ENCODE measurements at regions not wholly inside any gene's neighbourhood (a gene's known extent, or its start where the extent isn't known, plus 50 kb on each side); places are given as distances from the start of the nearest gene placed in this dataset.

- H3K4me1 ChIP-seq (ENCODE audit: insufficient read depth, low read length) = no peaks in the 10 kb centered on the region
- Mint-ChIP-seq H3K27me3 (peaks cover 6 to 17% of the 10 kb centered on the region in 2 donors), H3K4me1 (no peaks in the 10 kb centered on the region), H3K27ac (no peak overlapping the region), H3K9me3 (peaks cover 0 to 8% (median 6%) of the 10 kb centered on the region in 5 donors), H3K36me3 (peaks cover 0 to 6% (median 0%) of the 10 kb centered on the region in 3 donors), H3K4me3 (no peak overlapping the region)
- ChIA-PET CTCF (no interaction called here), POLR2A (no interaction called here)
- no peaks in the 10 kb centered on the region for H3K9me3 ChIP-seq (ENCODE audit: low read length)
- no peak for DNase-seq
- H3K27ac ChIP-seq (ENCODE audit: low read depth, low read length) = no peak overlapping the region
- no peaks in the 10 kb centered on the region for H3K27me3 ChIP-seq (ENCODE audit: insufficient read depth, low read length, poor library complexity, severe bottlenecking)
- H3K36me3 ChIP-seq (ENCODE audit: insufficient read depth, low read length) = no peaks in the 10 kb centered on the region
- H3K4me3 ChIP-seq (ENCODE audit: low read length) = no peak overlapping the region
Observed at GRCh38 chr20:60378620-60379019, 420.4 kb downstream of the CDH26 start.

- H3K9me3 Mint-ChIP-seq = peaks cover 0 to 8% (median 6%) of the 10 kb centered on the region in 5 donors
- ChIA-PET POLR2A (no interaction called here), CTCF (no interaction called here)
- no peak overlapping the region for H3K27ac Mint-ChIP-seq
- no peak for DNase-seq
- no peak overlapping the region for H3K4me3 Mint-ChIP-seq
- no peaks in the 10 kb centered on the region for H3K9me3 ChIP-seq (ENCODE audit: low read length)
- H3K27me3 Mint-ChIP-seq = peaks cover 4% of the 10 kb centered on the region in 2 donors
- H3K27ac ChIP-seq (ENCODE audit: low read depth, low read length) = no peak overlapping the region
- no peak overlapping the region for H3K4me3 ChIP-seq (ENCODE audit: low read length)
- no peaks in the 10 kb centered on the region for H3K4me1 Mint-ChIP-seq
- peaks cover 0 to 6% (median 0%) of the 10 kb centered on the region in 3 donors for H3K36me3 Mint-ChIP-seq
- no peaks in the 10 kb centered on the region for H3K36me3 ChIP-seq (ENCODE audit: insufficient read depth, low read length)
- H3K4me1 ChIP-seq (ENCODE audit: insufficient read depth, low read length) = no peaks in the 10 kb centered on the region
- H3K27me3 ChIP-seq (ENCODE audit: insufficient read depth, low read length, poor library complexity, severe bottlenecking) = no peaks in the 10 kb centered on the region
Observed at GRCh38 chr20:60381643-60382400, 423.6 kb downstream of the CDH26 start.

- Histone ChIP-seq H3K27me3 (ENCODE audit: insufficient read depth, low read length, poor library complexity, severe bottlenecking) (no peaks in the 10 kb centered on the region), H3K27ac (ENCODE audit: low read depth, low read length) (no peak overlapping the region), H3K9me3 (ENCODE audit: low read length) (no peaks in the 10 kb centered on the region), H3K4me3 (ENCODE audit: low read length) (no peak overlapping the region), H3K4me1 (ENCODE audit: insufficient read depth, low read length) (no peaks in the 10 kb centered on the region), H3K36me3 (ENCODE audit: insufficient read depth, low read length) (no peaks in the 10 kb centered on the region)
- H3K4me1 Mint-ChIP-seq = no peaks in the 10 kb centered on the region
- H3K27me3 Mint-ChIP-seq = peaks cover 5% of the 10 kb centered on the region in 2 donors
- no peak overlapping the region for H3K4me3 Mint-ChIP-seq
- no peaks in the 10 kb centered on the region for H3K36me3 Mint-ChIP-seq
- H3K27ac Mint-ChIP-seq = no peak overlapping the region
- H3K9me3 Mint-ChIP-seq = peaks cover 0 to 4% (median 0%) of the 10 kb centered on the region in 5 donors
- no peak for DNase-seq
- ChIA-PET POLR2A (no interaction called here), CTCF (no interaction called here)
Observed at GRCh38 chr20:60389441-60389840, 431.2 kb downstream of the CDH26 start.

- ChIA-PET CTCF (no interaction called here), POLR2A (no interaction called here)
Observed at GRCh38 chr20:60389882-60390281, 431.7 kb downstream of the CDH26 start.

GRCh38 chr20:60395991-60396390, 437.8 kb downstream of the CDH26 start:
- H3K9me3 ChIP-seq (ENCODE audit: low read length) = no peaks in the 10 kb centered on the region
- peaks cover 2 to 9% of the 10 kb centered on the region in 2 donors for H3K27me3 Mint-ChIP-seq
- peaks cover 3 to 19% (median 7%) of the 10 kb centered on the region in 5 donors for H3K9me3 Mint-ChIP-seq
- ChIA-PET POLR2A (no interaction called here), CTCF (no interaction called here)
- no peaks in the 10 kb centered on the region for H3K36me3 ChIP-seq (ENCODE audit: insufficient read depth, low read length)
- H3K27ac Mint-ChIP-seq = no peak overlapping the region
- H3K4me1 Mint-ChIP-seq = no peaks in the 10 kb centered on the region
- no peaks in the 10 kb centered on the region for H3K36me3 Mint-ChIP-seq
- no peak overlapping the region for H3K4me3 Mint-ChIP-seq
- no peak overlapping the region for H3K4me3 ChIP-seq (ENCODE audit: low read length)
- no peaks in the 10 kb centered on the region for H3K4me1 ChIP-seq (ENCODE audit: insufficient read depth, low read length)
- DNase-seq = no peak
- no peaks in the 10 kb centered on the region for H3K27me3 ChIP-seq (ENCODE audit: insufficient read depth, low read length, poor library complexity, severe bottlenecking)
- H3K27ac ChIP-seq (ENCODE audit: low read depth, low read length) = no peak overlapping the region

More at GRCh38 chr20:60389882-60390281, 431.7 kb downstream of the CDH26 start:
- Histone ChIP-seq H3K36me3 (ENCODE audit: insufficient read depth, low read length) (no peaks in the 10 kb centered on the region), H3K4me3 (ENCODE audit: low read length) (no peak overlapping the region), H3K4me1 (ENCODE audit: insufficient read depth, low read length) (no peaks in the 10 kb centered on the region), H3K9me3 (ENCODE audit: low read length) (no peaks in the 10 kb centered on the region), H3K27ac (ENCODE audit: low read depth, low read length) (no peak overlapping the region), H3K27me3 (ENCODE audit: insufficient read depth, low read length, poor library complexity, severe bottlenecking) (no peaks in the 10 kb centered on the region)
- H3K9me3 Mint-ChIP-seq = peaks cover 0 to 4% (median 0%) of the 10 kb centered on the region in 5 donors
- H3K27me3 Mint-ChIP-seq = peaks cover 5 to 9% of the 10 kb centered on the region in 2 donors
- H3K4me3 Mint-ChIP-seq = no peak overlapping the region
- no peak overlapping the region for H3K27ac Mint-ChIP-seq
- DNase-seq = no peak
- H3K4me1 Mint-ChIP-seq = no peaks in the 10 kb centered on the region
- H3K36me3 Mint-ChIP-seq = no peaks in the 10 kb centered on the region

- Mint-ChIP-seq H3K27me3 (peaks cover 0 to 7% of the 10 kb centered on the region in 2 donors), H3K4me3 (no peak overlapping the region), H3K9me3 (peaks cover 3 to 20% (median 7%) of the 10 kb centered on the region in 5 donors), H3K36me3 (no peaks in the 10 kb centered on the region), H3K27ac (peak overlapping the region in 2 of 8 donors; percentile 37 to 40), H3K4me1 (no peaks in the 10 kb centered on the region)
- Histone ChIP-seq H3K4me3 (ENCODE audit: low read length) (no peak overlapping the region), H3K36me3 (ENCODE audit: insufficient read depth, low read length) (no peaks in the 10 kb centered on the region), H3K4me1 (ENCODE audit: insufficient read depth, low read length) (no peaks in the 10 kb centered on the region), H3K9me3 (ENCODE audit: low read length) (no peaks in the 10 kb centered on the region), H3K27me3 (ENCODE audit: insufficient read depth, low read length, poor library complexity, severe bottlenecking) (no peaks in the 10 kb centered on the region), H3K27ac (ENCODE audit: low read depth, low read length) (no peak overlapping the region)
- POLR2A ChIA-PET = no interaction called here
- DNase-seq = no peak
- CTCF ChIA-PET = no interaction called here
Observed at GRCh38 chr20:60400567-60400966, 442.3 kb downstream of the CDH26 start.

- Histone ChIP-seq H3K27ac (ENCODE audit: low read depth, low read length) (no peak overlapping the region), H3K9me3 (ENCODE audit: low read length) (no peaks in the 10 kb centered on the region), H3K4me1 (ENCODE audit: insufficient read depth, low read length) (no peaks in the 10 kb centered on the region), H3K36me3 (ENCODE audit: insufficient read depth, low read length) (no peaks in the 10 kb centered on the region), H3K27me3 (ENCODE audit: insufficient read depth, low read length, poor library complexity, severe bottlenecking) (no peaks in the 10 kb centered on the region), H3K4me3 (ENCODE audit: low read length) (no peak overlapping the region)
- Mint-ChIP-seq H3K27me3 (peaks cover 3 to 7% of the 10 kb centered on the region in 2 donors), H3K4me1 (no peaks in the 10 kb centered on the region), H3K9me3 (peaks cover 5 to 21% (median 5%) of the 10 kb centered on the region in 5 donors), H3K36me3 (no peaks in the 10 kb centered on the region), H3K4me3 (no peak overlapping the region), H3K27ac (no peak overlapping the region)
- ChIA-PET CTCF (no interaction called here), POLR2A (no interaction called here)
- no peak for DNase-seq
Observed at GRCh38 chr20:60402189-60403058, 444.2 kb downstream of the CDH26 start.

- Histone ChIP-seq H3K4me1 (ENCODE audit: insufficient read depth, low read length) (no peaks in the 10 kb centered on the region), H3K36me3 (ENCODE audit: insufficient read depth, low read length) (no peaks in the 10 kb centered on the region), H3K27ac (ENCODE audit: low read depth, low read length) (no peak overlapping the region), H3K27me3 (ENCODE audit: insufficient read depth, low read length, poor library complexity, severe bottlenecking) (no peaks in the 10 kb centered on the region), H3K9me3 (ENCODE audit: low read length) (no peaks in the 10 kb centered on the region), H3K4me3 (ENCODE audit: low read length) (no peak overlapping the region)
- CTCF ChIA-PET = no interaction called here
- H3K4me3 Mint-ChIP-seq = no peak overlapping the region
- peaks cover 0 to 1% (median 0%) of the 10 kb centered on the region in 3 donors for H3K4me1 Mint-ChIP-seq
- POLR2A ChIA-PET = no interaction called here
- peaks cover 5 to 24% (median 5%) of the 10 kb centered on the region in 5 donors for H3K9me3 Mint-ChIP-seq
- peaks cover 3 to 7% of the 10 kb centered on the region in 2 donors for H3K27me3 Mint-ChIP-seq
- no peak for DNase-seq
- H3K36me3 Mint-ChIP-seq = no peaks in the 10 kb centered on the region
- no peak overlapping the region for H3K27ac Mint-ChIP-seq
Observed at GRCh38 chr20:60403105-60403741, 445.0 kb downstream of the CDH26 start.
